ENCODE measurements at regions not wholly inside any gene's neighbourhood (a gene's known extent, or its start where the extent isn't known, plus 50 kb on each side); places are given as distances from the start of the nearest gene placed in this dataset.

DNA sequence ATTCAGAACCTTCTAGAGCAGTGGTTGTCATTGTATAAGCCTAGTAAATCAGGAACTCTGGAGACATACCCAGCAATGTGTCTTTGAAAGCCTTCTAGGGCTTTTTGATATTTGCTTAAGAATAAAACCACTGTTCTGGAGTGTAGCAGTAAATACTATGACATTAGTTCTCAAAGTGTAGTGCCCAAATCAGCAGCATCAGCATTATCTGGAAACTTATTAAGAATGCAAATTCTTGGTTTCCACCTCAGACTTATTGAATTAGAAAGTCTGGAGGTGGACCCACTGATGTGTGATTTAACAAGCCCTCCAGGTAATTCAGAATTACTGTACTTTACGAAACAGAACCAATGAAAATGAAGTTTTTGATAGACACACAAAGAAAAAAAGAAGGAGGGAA lies 509.7 kb downstream of the SUCLG1 start:
- H3K9me1 ChIP-seq (ENCODE audit: control insufficient read depth, extremely low read depth, insufficient read depth, low read length) = no peaks in the 10 kb centered on the region
- H4K20me1 ChIP-seq (ENCODE audit: control insufficient read depth, extremely low read depth, insufficient read depth, low read length) = no peaks in the 10 kb centered on the region
- H3K4me1 ChIP-seq (ENCODE audit: control insufficient read depth, extremely low read depth, insufficient read depth, low read length) = no peaks in the 10 kb centered on the region
- FAIRE-seq = no peak
- DNase-seq (ENCODE audit: low read depth, low spot score) = no peak
- H2AFZ ChIP-seq (ENCODE audit: control insufficient read depth, low read length) = no peak overlapping the region
- H3K4me3 ChIP-seq (ENCODE audit: control insufficient read depth in 2 of 3, extremely low read depth in 1 of 3, insufficient read depth in 2 of 3, low read depth in 1 of 3, low read length in 3 of 3) = no peak overlapping the region
- no peaks in the 10 kb centered on the region for H3K9me3 ChIP-seq (ENCODE audit: control insufficient read depth, low read depth, low read length)
- H3K4me2 ChIP-seq (ENCODE audit: control insufficient read depth, extremely low read depth, insufficient read depth, low read depth, low read length) = no peak overlapping the region
- H3K36me3 ChIP-seq (ENCODE audit: control insufficient read depth in 2 of 2, extremely low read depth in 1 of 2, insufficient read depth in 2 of 2, low read length in 2 of 2) = no peaks in the 10 kb centered on the region
- H3K27ac ChIP-seq (ENCODE audit: control insufficient read depth, insufficient read depth, low read length) = no peak overlapping the region
- H3K27me3 ChIP-seq (ENCODE audit: control insufficient read depth, extremely low read depth, insufficient read depth, low read length) = no peaks in the 10 kb centered on the region
- TF ChIP-seq CTCF (optimal IDR thresholded peaks at IDR 0.05 in 1 of 3, IDR thresholded peaks at IDR 0.05 in 1 of 3, conservative IDR thresholded peaks at IDR 0.05 in 1 of 3; ENCODE audit: extremely low read depth in 1 of 3, insufficient read depth in 2 of 3, low read length in 3 of 3) = no peak
- TF ChIP-seq EZH2 (IDR thresholded peaks at IDR 0.05; ENCODE audit: low read length) = no peak
- dilution Hi-C loops (cut with MboI; ENCODE audit: extremely low pct_ligation_motif_present, low sequenced_read_pairs) = no loop called here
- no peaks in the 10 kb centered on the region for H3K79me2 ChIP-seq (ENCODE audit: control insufficient read depth, insufficient read depth, low read length)
- H3K9ac ChIP-seq (ENCODE audit: control insufficient read depth, extremely low read depth, insufficient read depth, low read length) = no peak overlapping the region

- no peak for TF ChIP-seq CTCF (optimal IDR thresholded peaks at IDR 0.05 in 1 of 3, IDR thresholded peaks at IDR 0.05 in 1 of 3, conservative IDR thresholded peaks at IDR 0.05 in 1 of 3; ENCODE audit: extremely low read depth in 1 of 3, insufficient read depth in 2 of 3, low read length in 3 of 3)
- no peak for TF ChIP-seq EZH2 (IDR thresholded peaks at IDR 0.05; ENCODE audit: low read length)
- no peak overlapping the region for H3K9ac ChIP-seq (ENCODE audit: control insufficient read depth, extremely low read depth, insufficient read depth, low read length)
- H3K4me3 ChIP-seq (ENCODE audit: control insufficient read depth in 2 of 3, extremely low read depth in 1 of 3, insufficient read depth in 2 of 3, low read depth in 1 of 3, low read length in 3 of 3) = no peak overlapping the region
- no peak overlapping the region for H3K27ac ChIP-seq (ENCODE audit: control insufficient read depth, insufficient read depth, low read length)
- DNase-seq (ENCODE audit: low read depth, low spot score) (no peak), FAIRE-seq (no peak)
- H3K9me3 ChIP-seq (ENCODE audit: control insufficient read depth, low read depth, low read length) = no peaks in the 10 kb centered on the region
- no peaks in the 10 kb centered on the region for H3K36me3 ChIP-seq (ENCODE audit: control insufficient read depth in 2 of 2, extremely low read depth in 1 of 2, insufficient read depth in 2 of 2, low read length in 2 of 2)
- H3K4me2 ChIP-seq (ENCODE audit: control insufficient read depth, extremely low read depth, insufficient read depth, low read depth, low read length) = no peak overlapping the region
- H3K4me1 ChIP-seq (ENCODE audit: control insufficient read depth, extremely low read depth, insufficient read depth, low read length) = no peaks in the 10 kb centered on the region
- dilution Hi-C loops (cut with MboI; ENCODE audit: extremely low pct_ligation_motif_present, low sequenced_read_pairs) = no loop called here
- H3K27me3 ChIP-seq (ENCODE audit: control insufficient read depth, extremely low read depth, insufficient read depth, low read length) = no peaks in the 10 kb centered on the region
- H3K79me2 ChIP-seq (ENCODE audit: control insufficient read depth, insufficient read depth, low read length) = no peaks in the 10 kb centered on the region
- no peaks in the 10 kb centered on the region for H3K9me1 ChIP-seq (ENCODE audit: control insufficient read depth, extremely low read depth, insufficient read depth, low read length)
- H4K20me1 ChIP-seq (ENCODE audit: control insufficient read depth, extremely low read depth, insufficient read depth, low read length) = no peaks in the 10 kb centered on the region
- H2AFZ ChIP-seq (ENCODE audit: control insufficient read depth, low read length) = no peak overlapping the region
These were observed 514.9 kb downstream of the SUCLG1 start for GRCh38 chr2:83944191-83944590.
